ENCODE measurements at regions not wholly inside any gene's neighbourhood (a gene's known extent, or its start where the extent isn't known, plus 50 kb on each side); places are given as distances from the start of the nearest gene placed in this dataset.

DNA sequence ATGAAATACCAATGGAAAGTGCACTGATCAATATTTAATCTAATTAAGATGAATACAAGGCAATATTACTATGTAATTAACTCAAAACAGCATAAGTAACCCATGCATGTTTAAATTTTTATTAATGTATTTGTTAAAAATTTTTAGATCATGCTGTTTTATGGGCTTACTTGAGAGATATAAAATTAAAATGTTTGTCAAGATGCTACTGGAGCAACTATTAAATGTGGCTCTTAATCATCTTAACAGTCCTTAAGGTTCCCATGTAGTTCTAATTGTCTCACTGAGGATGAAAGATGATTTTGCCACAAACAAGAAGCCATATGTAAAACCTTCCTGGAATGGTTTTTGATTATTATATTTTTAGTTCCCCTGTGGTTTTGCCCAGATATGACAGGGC is 897.1 kb downstream of the KCNMA1 start:
- TF ChIP-seq CTCF (IDR thresholded peaks at IDR 0.05) (no peak), EZH2 (IDR thresholded peaks at IDR 0.05; ENCODE audit: borderline replicate concordance, insufficient read depth, low read depth, low read length, poor library complexity, severe bottlenecking) (no peak)
- Histone ChIP-seq H3K4me2 (replicated peaks; ENCODE audit: low read depth, low read length, poor library complexity, severe bottlenecking) (no peak overlapping the region), H3K27me3 (replicated peaks in 1 of 4; ENCODE audit: control extremely low read depth in 1 of 4, control insufficient read depth in 3 of 4, insufficient read depth in 4 of 4, low read length in 3 of 4) (no peaks in the 10 kb centered on the region), H3K9me3 (ENCODE audit: control extremely low read depth in 1 of 3, control insufficient read depth in 2 of 3, insufficient read depth in 1 of 3, low read length in 2 of 3) (no peaks in the 10 kb centered on the region), H3K4me3 (ENCODE audit: control extremely low read depth in 1 of 5, extremely low read depth in 1 of 5, insufficient read depth in 1 of 5, low read depth in 2 of 5, low read length in 4 of 5) (no peak overlapping the region), H3K4me1 (ENCODE audit: control insufficient read depth in 2 of 2, insufficient read depth in 2 of 2, low read length in 2 of 2) (no peaks in the 10 kb centered on the region), H3K9ac (ENCODE audit: low read length) (no peak overlapping the region), H2AFZ (ENCODE audit: insufficient read depth, low read depth, low read length, poor library complexity, severe bottlenecking) (no peak overlapping the region), H3K79me2 (ENCODE audit: control insufficient read depth, insufficient read depth, low read length) (no peaks in the 10 kb centered on the region), H3K36me3 (replicated peaks in 1 of 2; ENCODE audit: control extremely low read depth in 1 of 2, control insufficient read depth in 1 of 2, extremely low read depth in 1 of 2, insufficient read depth in 2 of 2, low read length in 1 of 2) (no peaks in the 10 kb centered on the region), H3K27ac (ENCODE audit: low read length in 2 of 2) (no peak overlapping the region), H4K20me1 (ENCODE audit: control insufficient read depth, insufficient read depth, low read length, poor library complexity, severe bottlenecking) (no peaks in the 10 kb centered on the region)
- intact Hi-C loops (cut with micrococcal nuclease): no loop called here
- H3K27ac Mint-ChIP-seq: no peak overlapping the region
- ChIA-PET POLR2A (no interaction called here), CTCF (no interaction called here)
- no peak overlapping the region for H3K4me3 Mint-ChIP-seq
- no peaks in the 10 kb centered on the region for H3K9me3 Mint-ChIP-seq (ENCODE audit: insufficient read depth)
- H3K27me3 Mint-ChIP-seq: no peaks in the 10 kb centered on the region
- no peak for ATAC-seq (ENCODE audit: low read depth)
- no peak for DNase-seq
- peaks cover 5% of the 10 kb centered on the region for H3K4me1 Mint-ChIP-seq

DNA sequence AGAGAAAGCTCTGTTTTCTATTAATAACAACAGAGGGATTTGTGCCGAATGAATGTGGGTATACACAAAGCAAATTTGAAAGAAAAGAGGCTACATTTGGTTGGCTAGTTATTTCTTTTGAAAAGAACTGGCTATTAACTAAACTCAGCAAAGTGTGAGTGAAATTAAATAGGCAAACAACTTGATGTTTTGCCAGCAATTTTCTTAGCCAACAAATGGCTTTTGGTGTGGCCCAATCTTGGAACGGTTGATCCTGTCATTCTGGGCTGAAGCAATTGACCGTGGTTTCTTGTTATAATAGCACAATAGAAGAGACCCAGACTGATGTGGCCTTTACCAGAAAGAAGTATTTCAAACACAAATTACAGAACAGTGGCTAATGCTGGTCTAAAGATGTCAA is 898.6 kb downstream of the KCNMA1 start:
- DNase-seq (no peak), ATAC-seq (ENCODE audit: low read depth) (no peak)
- no peak overlapping the region for H3K4me3 ChIP-seq (ENCODE audit: control extremely low read depth in 1 of 5, extremely low read depth in 1 of 5, insufficient read depth in 1 of 5, low read depth in 2 of 5, low read length in 4 of 5)
- Mint-ChIP-seq H3K27ac (no peak overlapping the region), H3K27me3 (no peaks in the 10 kb centered on the region), H3K4me3 (no peak overlapping the region), H3K9me3 (ENCODE audit: insufficient read depth) (no peaks in the 10 kb centered on the region), H3K4me1 (peaks cover 5% of the 10 kb centered on the region)
- H3K27me3 ChIP-seq (replicated peaks in 1 of 4; ENCODE audit: control extremely low read depth in 1 of 4, control insufficient read depth in 3 of 4, insufficient read depth in 4 of 4, low read length in 3 of 4): no peaks in the 10 kb centered on the region
- H3K79me2 ChIP-seq (ENCODE audit: control insufficient read depth, insufficient read depth, low read length): no peaks in the 10 kb centered on the region
- TF ChIP-seq EZH2 (IDR thresholded peaks at IDR 0.05; ENCODE audit: borderline replicate concordance, insufficient read depth, low read depth, low read length, poor library complexity, severe bottlenecking): no peak
- no peak for TF ChIP-seq CTCF (IDR thresholded peaks at IDR 0.05)
- no peaks in the 10 kb centered on the region for H3K9me3 ChIP-seq (ENCODE audit: control extremely low read depth in 1 of 3, control insufficient read depth in 2 of 3, insufficient read depth in 1 of 3, low read length in 2 of 3)
- WGBS (ENCODE audit: insufficient coverage): no CpG with 5 or more reads among the region's 3 CpGs
- H3K4me1 ChIP-seq (ENCODE audit: control insufficient read depth in 2 of 2, insufficient read depth in 2 of 2, low read length in 2 of 2): no peaks in the 10 kb centered on the region
- POLR2A ChIA-PET: no interaction called here
- H2AFZ ChIP-seq (ENCODE audit: insufficient read depth, low read depth, low read length, poor library complexity, severe bottlenecking): no peak overlapping the region
- no peak overlapping the region for H3K9ac ChIP-seq (ENCODE audit: low read length)
- CTCF ChIA-PET: no interaction called here
- no peaks in the 10 kb centered on the region for H3K36me3 ChIP-seq (replicated peaks in 1 of 2; ENCODE audit: control extremely low read depth in 1 of 2, control insufficient read depth in 1 of 2, extremely low read depth in 1 of 2, insufficient read depth in 2 of 2, low read length in 1 of 2)
- H3K27ac ChIP-seq (ENCODE audit: low read length in 2 of 2): no peak overlapping the region
- H3K4me2 ChIP-seq (replicated peaks; ENCODE audit: low read depth, low read length, poor library complexity, severe bottlenecking): no peak overlapping the region
- no peaks in the 10 kb centered on the region for H4K20me1 ChIP-seq (ENCODE audit: control insufficient read depth, insufficient read depth, low read length, poor library complexity, severe bottlenecking)
- intact Hi-C loops (cut with micrococcal nuclease): no loop called here

Measured in B cell (primary cell).